ENCODE measurements at regions not wholly inside any gene's neighbourhood (a gene's known extent, or its start where the extent isn't known, plus 50 kb on each side); places are given as distances from the start of the nearest gene placed in this dataset.

- H3K36me3 ChIP-seq: no peaks in the 10 kb centered on the region
- no peak overlapping the region for H3K4me3 ChIP-seq
- WGBS, 3 donors: 83 to 97% (median 91%) methylated on average over 2 of the region's 2 CpGs
- no peaks in the 10 kb centered on the region for H3K27me3 ChIP-seq
- H3K27ac ChIP-seq: no peak overlapping the region
- no peaks in the 10 kb centered on the region for H3K4me1 ChIP-seq (ENCODE audit: insufficient read depth)
- no peak for TF ChIP-seq CTCF (IDR thresholded peaks at IDR 0.05)
- TF ChIP-seq POLR2A (IDR thresholded peaks at IDR 0.05): no peak
- no peak for TF ChIP-seq EP300 (IDR thresholded peaks at IDR 0.05)
- no peak for DNase-seq
- H3K9me3 ChIP-seq: no peaks in the 10 kb centered on the region
- intact Hi-C loops (cut with DNase I): no loop called here
Measured at GRCh38 chr7:49403844-49404243, 369.6 kb upstream of the VWC2 start.

- no peaks in the 10 kb centered on the region for H3K27me3 ChIP-seq
- no peak overlapping the region for H3K27ac ChIP-seq
- whole genome bisulfite sequencing, 3 donors: 86 to 88% (median 86%) methylated on average over 4 of the region's 4 CpGs
- TF ChIP-seq POLR2A (IDR thresholded peaks at IDR 0.05): no peak
- TF ChIP-seq EP300 (IDR thresholded peaks at IDR 0.05): no peak
- no peak for TF ChIP-seq CTCF (IDR thresholded peaks at IDR 0.05)
- no peaks in the 10 kb centered on the region for H3K9me3 ChIP-seq
- DNase-seq: no peak
- intact Hi-C loops (cut with DNase I): no loop called here
- H3K4me1 ChIP-seq (ENCODE audit: insufficient read depth): no peaks in the 10 kb centered on the region
- no peak overlapping the region for H3K4me3 ChIP-seq
- no peaks in the 10 kb centered on the region for H3K36me3 ChIP-seq
Measured at GRCh38 chr7:49407205-49407604, 366.2 kb upstream of the VWC2 start.

GRCh38 chr7:49417034-49417433 lies 356.4 kb upstream of the VWC2 start:
- H3K4me1 ChIP-seq (ENCODE audit: insufficient read depth): no peaks in the 10 kb centered on the region
- no peaks in the 10 kb centered on the region for H3K27me3 ChIP-seq
- no peak for DNase-seq
- no peaks in the 10 kb centered on the region for H3K36me3 ChIP-seq
- intact Hi-C loops (cut with DNase I): no loop called here
- TF ChIP-seq POLR2A (IDR thresholded peaks at IDR 0.05): no peak
- TF ChIP-seq CTCF (IDR thresholded peaks at IDR 0.05): no peak
- TF ChIP-seq EP300 (IDR thresholded peaks at IDR 0.05): no peak
- WGBS, 3 donors: 65 to 83% (median 79%) methylated on average over 2 of the region's 2 CpGs
- H3K27ac ChIP-seq: no peak overlapping the region
- no peaks in the 10 kb centered on the region for H3K9me3 ChIP-seq
- no peak overlapping the region for H3K4me3 ChIP-seq

- H3K4me1 ChIP-seq (ENCODE audit: insufficient read depth): no peaks in the 10 kb centered on the region
- intact Hi-C loops (cut with DNase I): no loop called here
- no peak for DNase-seq
- H3K27me3 ChIP-seq: no peaks in the 10 kb centered on the region
- no peak overlapping the region for H3K27ac ChIP-seq
- no peaks in the 10 kb centered on the region for H3K36me3 ChIP-seq
- WGBS, 3 donors: 8 to 19% (median 10%) methylated on average over 3 of the region's 3 CpGs
- H3K9me3 ChIP-seq: no peaks in the 10 kb centered on the region
- no peak overlapping the region for H3K4me3 ChIP-seq
- no peak for TF ChIP-seq POLR2A (IDR thresholded peaks at IDR 0.05)
- TF ChIP-seq CTCF (IDR thresholded peaks at IDR 0.05): no peak
- no peak for TF ChIP-seq EP300 (IDR thresholded peaks at IDR 0.05)
Measured at GRCh38 chr7:49418963-49419362, 354.5 kb upstream of the VWC2 start.

GRCh38 chr7:49422564-49422963 lies 350.9 kb upstream of the VWC2 start:
- no peak for DNase-seq
- Histone ChIP-seq H3K27ac (no peak overlapping the region), H3K9me3 (no peaks in the 10 kb centered on the region), H3K4me3 (no peak overlapping the region), H3K27me3 (no peaks in the 10 kb centered on the region), H3K4me1 (ENCODE audit: insufficient read depth) (no peaks in the 10 kb centered on the region), H3K36me3 (no peaks in the 10 kb centered on the region)
- intact Hi-C loops (cut with DNase I): no loop called here
- TF ChIP-seq CTCF (IDR thresholded peaks at IDR 0.05): no peak
- TF ChIP-seq EP300 (IDR thresholded peaks at IDR 0.05): no peak
- no peak for TF ChIP-seq POLR2A (IDR thresholded peaks at IDR 0.05)
